ENCODE measurements at regions not wholly inside any gene's neighbourhood (a gene's known extent, or its start where the extent isn't known, plus 50 kb on each side); places are given as distances from the start of the nearest gene placed in this dataset.
A peak's percentile ranks its signal among the peaks of the same experiment; 100 is the strongest.

DNA sequence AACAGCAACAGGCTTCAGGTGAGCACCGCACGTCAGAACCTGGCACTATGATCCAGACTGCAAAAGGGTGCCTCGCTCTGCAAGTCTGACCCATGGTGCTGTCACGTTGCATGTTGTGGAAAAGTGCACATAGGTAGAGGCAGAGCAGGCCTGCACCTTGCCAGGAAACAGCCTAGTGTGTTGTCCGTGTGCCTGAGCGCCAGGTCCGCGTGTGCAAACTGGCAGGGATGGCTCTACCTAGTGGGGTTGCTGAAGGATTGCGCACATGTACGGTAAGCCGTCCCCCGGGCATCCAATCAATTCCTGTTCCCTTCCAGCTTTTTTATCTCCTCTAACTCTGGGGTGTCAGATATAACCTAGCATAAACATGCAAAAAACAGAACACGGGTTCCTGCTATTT, 219.5 kb downstream of the NXNL2 start:
- no peak for DNase-seq (ENCODE audit: low read depth)

- no peak for DNase-seq (ENCODE audit: low read depth)
Measured at GRCh38 chr9:88754886-88755285, 219.9 kb downstream of the NXNL2 start.

DNA sequence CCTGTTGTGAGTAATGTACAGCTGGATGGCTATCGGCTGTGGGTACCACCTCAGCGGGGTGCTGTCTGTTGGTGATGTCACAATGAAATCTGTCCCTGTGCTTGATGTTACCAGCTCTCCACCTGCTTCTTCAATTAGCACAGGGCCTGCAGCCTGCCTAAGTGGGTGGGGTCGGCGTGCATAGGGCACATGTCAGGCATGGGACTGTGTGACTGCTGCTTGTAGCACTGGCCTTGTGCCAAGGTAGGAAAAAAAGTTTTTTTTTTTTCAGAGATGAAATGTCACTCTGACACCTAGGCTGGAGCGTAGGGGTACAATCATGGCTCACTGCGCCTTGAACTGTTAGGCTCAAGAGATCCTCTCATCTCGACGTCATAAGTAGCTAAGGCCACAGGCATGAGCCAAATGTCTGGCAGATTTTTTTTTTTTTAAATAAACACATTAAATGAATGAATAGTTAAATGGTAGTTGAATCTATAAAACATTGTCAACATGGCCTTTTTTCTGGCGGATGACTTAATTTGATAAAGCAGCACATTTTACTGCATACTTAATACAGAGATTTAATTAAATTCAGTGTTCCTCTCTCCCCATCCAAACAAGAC, 222.5 kb downstream of the NXNL2 start:
- DNase-seq (ENCODE audit: low read depth): no peak

GRCh38 chr9:88759364-88759763, 224.4 kb downstream of the NXNL2 start:
- DNase-seq (ENCODE audit: low read depth): no peak

DNA sequence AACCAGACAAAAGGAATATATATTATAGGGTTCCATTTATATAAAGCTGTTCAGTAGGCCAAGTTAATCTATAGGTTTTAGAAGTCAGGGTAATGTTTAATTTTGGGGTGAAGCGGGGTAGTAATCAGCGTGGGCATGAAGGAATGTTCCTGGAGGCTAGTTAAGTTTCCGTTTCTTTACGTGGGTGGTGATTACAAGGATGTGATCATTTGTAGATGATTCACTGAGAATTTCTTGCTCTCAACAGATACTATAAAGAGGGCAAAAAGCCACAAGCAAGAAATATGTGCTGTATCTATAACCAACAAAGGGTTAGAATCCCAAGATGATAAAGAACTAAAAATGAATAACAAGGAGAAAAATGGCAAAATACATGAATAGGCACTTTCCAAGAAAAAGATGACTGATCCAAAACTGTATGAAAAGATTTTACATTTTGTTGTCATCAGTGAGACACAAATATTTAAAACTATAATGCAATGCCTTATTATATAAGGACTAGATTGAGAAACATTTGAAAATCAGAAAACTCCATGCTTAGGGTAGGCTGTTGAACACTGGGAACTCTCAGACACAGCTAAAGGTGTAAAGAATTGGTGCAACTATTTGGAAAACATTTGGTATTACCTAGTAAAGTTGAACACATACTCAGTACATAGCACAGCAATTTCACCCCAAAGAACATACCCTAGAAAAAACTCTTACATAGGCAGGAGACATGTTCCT, 224.3 kb upstream of the S1PR3 start:
- peak; percentile 69 for DNase-seq (ENCODE audit: low read depth)

DNA sequence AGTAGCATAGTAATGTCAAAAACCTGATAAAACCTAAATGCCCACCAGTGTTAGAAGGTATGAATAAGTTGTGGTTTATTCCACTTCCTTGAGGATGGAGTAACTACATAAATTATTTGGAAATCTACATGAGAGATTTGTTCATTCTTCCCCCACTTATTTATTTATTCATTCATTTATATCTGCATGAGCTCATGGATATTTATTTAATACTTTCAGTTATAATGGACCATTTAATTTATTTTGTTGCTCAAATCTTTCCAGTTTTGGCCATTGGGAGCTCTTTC, 223.8 kb upstream of the S1PR3 start:
- no peak for DNase-seq (ENCODE audit: low read depth)

GRCh38 chr9:88772575-88772974, 218.7 kb upstream of the S1PR3 start:
- DNase-seq (ENCODE audit: low read depth): peak; percentile 16

- no peak for DNase-seq (ENCODE audit: low read depth)
Measured at GRCh38 chr9:88773126-88773525, 218.1 kb upstream of the S1PR3 start.

- DNase-seq (ENCODE audit: low read depth): peak; percentile 66
Measured at GRCh38 chr9:88773627-88774244, 217.5 kb upstream of the S1PR3 start.

DNA sequence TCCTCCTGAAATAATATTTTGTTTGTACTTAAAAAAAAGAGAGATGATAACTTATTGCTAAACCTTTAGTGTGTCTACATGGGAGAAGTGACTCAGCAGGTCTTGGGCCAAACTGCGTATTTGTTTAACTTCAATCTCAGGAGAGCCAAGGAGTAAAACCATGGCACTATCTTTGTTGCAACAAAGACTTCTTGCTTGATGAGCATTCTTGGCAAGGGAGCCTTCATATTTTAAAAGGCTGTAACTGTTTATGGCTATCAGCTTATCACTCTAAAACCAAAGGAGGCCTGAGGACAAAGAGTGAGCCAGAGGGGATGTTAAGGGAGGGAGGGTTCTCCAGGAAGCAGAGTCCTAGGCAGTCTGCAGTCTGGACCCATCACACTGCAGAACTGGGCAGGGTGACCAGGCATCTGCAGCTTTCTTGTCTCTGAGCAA, 216.2 kb upstream of the S1PR3 start:
- peak; percentile 75 for DNase-seq (ENCODE audit: low read depth)

DNA sequence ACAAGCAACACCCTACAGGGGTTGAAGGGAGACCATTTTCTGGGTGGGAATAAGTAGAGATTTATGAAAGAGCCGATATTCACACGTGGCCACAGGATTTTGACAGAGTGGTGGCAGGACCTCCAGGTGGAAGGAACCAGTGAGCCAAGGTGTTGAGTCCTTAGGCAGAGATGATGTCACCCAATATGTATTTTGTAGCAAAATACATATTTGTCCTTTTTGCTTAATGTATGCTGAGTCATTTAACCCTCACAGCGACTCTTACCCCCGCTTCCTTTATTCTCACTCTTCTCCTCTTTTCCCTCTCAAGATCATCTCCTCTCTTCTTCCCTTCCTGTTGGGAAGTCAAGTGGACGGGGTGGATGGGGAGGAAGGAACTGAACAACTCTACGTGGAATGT, 215.7 kb upstream of the S1PR3 start:
- no peak for DNase-seq (ENCODE audit: low read depth)

DNA sequence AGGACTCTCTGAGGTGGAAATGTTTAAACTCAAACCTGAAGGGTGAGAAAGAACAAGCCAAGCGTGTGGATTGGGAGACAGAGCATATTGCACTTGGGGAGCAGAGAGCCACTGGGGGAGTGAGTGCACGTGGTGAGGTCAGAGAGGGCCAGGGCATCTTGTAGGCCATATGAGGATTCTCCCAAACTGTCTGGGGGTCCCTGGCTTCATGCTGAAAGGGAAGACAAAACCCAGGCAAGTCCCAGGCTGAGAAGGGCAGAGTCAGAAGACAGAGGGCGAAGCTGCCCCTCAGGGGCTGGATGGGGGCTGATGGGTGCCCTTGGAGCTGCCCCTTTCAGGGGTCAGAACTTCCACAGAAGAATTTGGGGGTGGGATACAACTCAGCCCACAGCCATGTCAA, 215.3 kb upstream of the S1PR3 start:
- DNase-seq (ENCODE audit: low read depth): no peak

GRCh38 chr9:88776717-88777497, 214.4 kb upstream of the S1PR3 start:
- peak; percentile 70 for DNase-seq (ENCODE audit: low read depth)

GRCh38 chr9:88777498-88778312, 213.6 kb upstream of the S1PR3 start:
- DNase-seq (ENCODE audit: low read depth): peak; percentile 62

- DNase-seq (ENCODE audit: low read depth): peak; percentile 81
Measured at GRCh38 chr9:88781628-88782391, 209.5 kb upstream of the S1PR3 start.

DNA sequence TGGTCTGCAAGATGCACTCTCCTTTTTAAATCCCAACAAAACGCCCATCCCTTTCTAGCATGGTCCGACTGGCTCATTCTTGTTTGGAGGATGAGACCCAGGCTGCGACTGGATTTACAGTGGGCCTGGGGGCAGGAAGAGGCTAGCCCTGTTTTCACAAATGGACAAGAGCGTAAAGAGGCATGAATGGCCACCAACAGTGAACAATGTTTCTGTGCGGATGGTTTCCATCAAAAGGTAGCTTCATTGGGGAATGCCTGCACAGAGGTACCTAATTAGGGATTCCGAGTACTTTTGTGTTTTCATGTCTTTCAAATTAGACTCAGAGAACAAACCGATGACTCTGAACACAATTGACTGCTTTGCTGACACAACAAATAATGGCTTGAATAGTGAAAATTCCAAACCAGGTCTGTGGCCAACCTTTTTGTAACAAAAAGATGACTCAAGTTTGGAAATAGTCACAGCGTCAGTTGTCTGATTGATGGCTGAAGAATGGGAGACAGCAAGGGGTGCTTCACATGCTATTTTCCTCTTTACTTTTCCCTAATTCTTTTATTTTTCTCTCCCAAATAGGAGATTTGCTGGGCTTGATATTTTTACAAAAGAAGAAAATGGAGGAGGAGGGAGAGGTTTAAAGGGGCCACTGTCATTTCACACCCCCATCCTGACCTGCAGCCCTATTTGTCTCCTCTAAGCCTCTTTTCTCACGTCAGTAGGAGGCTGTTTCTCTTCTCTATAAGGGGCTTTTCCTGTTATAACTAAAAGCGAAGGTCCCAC, 208.1 kb upstream of the S1PR3 start:
- DNase-seq (ENCODE audit: low read depth): peak; percentile 41

DNA sequence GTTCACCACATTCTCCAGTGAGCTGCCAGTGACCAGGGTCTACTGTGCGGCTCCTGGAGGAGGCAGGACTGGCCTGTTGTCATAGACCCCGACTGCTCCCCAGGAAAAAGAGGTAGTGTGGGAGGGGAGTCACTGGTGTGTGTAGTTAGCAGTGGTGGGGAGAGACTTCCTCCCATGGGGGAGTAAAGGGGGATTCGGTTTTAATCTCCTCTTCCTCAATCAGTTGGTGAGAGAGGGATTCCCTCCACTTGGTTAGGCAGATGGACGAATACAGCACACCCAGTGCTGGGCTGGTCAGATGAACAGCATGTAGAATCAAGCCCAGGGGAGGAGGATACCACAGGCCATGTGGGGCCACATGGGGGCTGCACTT, 207.6 kb upstream of the S1PR3 start:
- no peak for DNase-seq (ENCODE audit: low read depth)

- DNase-seq (ENCODE audit: low read depth): no peak
Measured at GRCh38 chr9:88784960-88785359, 206.3 kb upstream of the S1PR3 start.

DNA sequence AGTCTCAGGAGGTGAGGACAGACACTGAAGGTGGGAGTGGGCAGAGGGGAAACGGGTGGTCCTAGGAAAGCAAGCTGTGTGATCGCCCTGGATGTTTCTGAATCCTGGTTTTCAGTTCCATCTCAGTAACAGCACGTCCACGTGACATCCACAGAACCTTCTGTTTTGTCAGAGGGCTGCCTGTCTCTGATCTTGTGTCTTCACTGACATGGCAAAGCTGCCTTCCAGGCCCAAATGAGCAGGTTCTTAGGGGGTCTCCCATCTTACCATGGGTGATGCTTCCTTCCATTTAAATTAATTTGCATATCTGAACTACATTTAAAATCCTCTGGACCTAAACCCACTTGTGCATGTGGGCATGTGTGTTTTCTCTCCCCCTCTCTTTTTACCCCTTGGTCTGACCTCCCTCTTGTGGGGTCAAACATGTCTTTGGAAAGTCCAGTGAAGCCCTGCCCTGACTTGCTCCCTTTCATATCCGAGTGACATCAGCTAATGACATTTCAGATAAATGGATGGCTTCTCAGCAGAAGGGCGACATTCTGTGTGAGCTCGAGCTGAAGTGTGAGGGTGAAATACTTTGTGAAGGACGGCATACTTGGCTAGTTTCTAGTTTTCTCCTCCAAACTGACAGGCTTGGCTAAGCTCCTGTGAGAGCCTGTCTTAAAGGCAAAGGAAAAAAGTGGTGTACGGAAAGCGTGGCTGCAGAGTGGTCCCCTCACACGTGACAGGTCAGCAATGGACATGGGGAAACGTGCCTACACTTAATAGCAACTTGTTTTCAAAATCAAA, 204.8 kb upstream of the S1PR3 start:
- DNase-seq (ENCODE audit: low read depth): no peak
